HEK293 (cell line): ENCODE measurements at regions not wholly inside any gene's neighbourhood (a gene's known extent, or its start where the extent isn't known, plus 50 kb on each side); places are given as distances from the start of the nearest gene placed in this dataset.

ENCODE experiments used
- REST ChIP-seq: fragments of 450-650 bp; formaldehyde crosslinking; IDR thresholded peaks from 2 replicates; pipeline ENCODE4 v1.5.1; 2016; ENCODE audit warnings: missing biosample characterization, missing genetic modification characterization
- SCRT2 ChIP-seq: fragments of 450-650 bp; formaldehyde crosslinking; IDR thresholded peaks from 2 replicates; pipeline ENCODE4 v1.5.1; 2016; ENCODE audit warnings: missing biosample characterization, missing genetic modification characterization
- ZBTB20 ChIP-seq: fragments of 450-650 bp; formaldehyde crosslinking; IDR thresholded peaks from 2 replicates; pipeline ENCODE4 v1.5.1; 2016; ENCODE audit warnings: missing biosample characterization, missing genetic modification characterization
- ZBTB49 ChIP-seq: fragments of 450-650 bp; formaldehyde crosslinking; IDR thresholded peaks from 2 replicates; pipeline ENCODE4 v1.5.1; 2016; ENCODE audit warnings: missing biosample characterization, missing genetic modification characterization, low read depth
- ZNF274 ChIP-seq, 2 experiments: fragments of 200-500 bp in 1 of 2; fragments of 450-650 bp in 1 of 2; sonication (Bioruptor generic) in 1 of 2; formaldehyde crosslinking in 1 of 2; IDR thresholded peaks; 2 replicates each; pipeline versions ENCODE4 v1.5.1 to v1.6.1; 2014 to 2016; ENCODE audit warnings: borderline replicate concordance in 1 of 2, inconsistent platforms in 1 of 2, low read length in 1 of 2, missing biosample characterization in 1 of 2, missing genetic modification characterization in 1 of 2
- ZNF335 ChIP-seq: fragments of 450-650 bp; formaldehyde crosslinking; conservative IDR thresholded peaks from 2 replicates; pipeline ENCODE4 v1.5.1; 2016; ENCODE audit warnings: missing biosample characterization, missing genetic modification characterization
- ZNF560 ChIP-seq: fragments of 450-650 bp; formaldehyde crosslinking; IDR thresholded peaks from 2 replicates; pipeline ENCODE4 v1.5.1; 2017; ENCODE audit warnings: missing biosample characterization, missing genetic modification characterization, borderline replicate concordance
- ZNF629 ChIP-seq: fragments of 450-650 bp; formaldehyde crosslinking; IDR thresholded peaks from 2 replicates; pipeline ENCODE4 v1.5.1; 2017; ENCODE audit warnings: missing biosample characterization, missing genetic modification characterization
- ZNF785 ChIP-seq: fragments of 450-650 bp; formaldehyde crosslinking; IDR thresholded peaks from 2 replicates; pipeline ENCODE4 v1.5.1; 2016; ENCODE audit warnings: missing biosample characterization, missing genetic modification characterization
- TF ChIP-seq, protein P1 (sequence below): fragments of 450-650 bp; formaldehyde crosslinking; IDR thresholded peaks from 2 replicates; pipeline ENCODE4 v1.5.1; 2016; ENCODE audit warnings: missing biosample characterization, missing genetic modification characterization
- TF ChIP-seq, protein P2 (sequence below): fragments of 450-650 bp; formaldehyde crosslinking; IDR thresholded peaks from 2 replicates; pipeline ENCODE4 v1.5.1; 2016; ENCODE audit warnings: missing biosample characterization, missing genetic modification characterization
- TF ChIP-seq, protein P3 (sequence below): fragments of 450-650 bp; formaldehyde crosslinking; IDR thresholded peaks from 2 replicates; pipeline ENCODE4 v1.5.1; 2016; ENCODE audit warnings: missing biosample characterization, missing genetic modification characterization
- TF ChIP-seq, protein P4 (sequence below): fragments of 450-650 bp; formaldehyde crosslinking; IDR thresholded peaks from 2 replicates; pipeline ENCODE4 v1.5.1; 2016; ENCODE audit warnings: missing biosample characterization, missing genetic modification characterization, borderline replicate concordance
- TF ChIP-seq, protein P5 (sequence below): fragments of 450-650 bp; formaldehyde crosslinking; optimal IDR thresholded peaks from 2 replicates; pipeline ENCODE3; 2016; ENCODE audit warnings: missing biosample characterization, mild to moderate bottlenecking, missing genetic modification characterization

GRCh38 chr2:172220121-172220520, 117.4 kb upstream of the DLX2 start:
- TF ChIP-seq, protein P1, sequence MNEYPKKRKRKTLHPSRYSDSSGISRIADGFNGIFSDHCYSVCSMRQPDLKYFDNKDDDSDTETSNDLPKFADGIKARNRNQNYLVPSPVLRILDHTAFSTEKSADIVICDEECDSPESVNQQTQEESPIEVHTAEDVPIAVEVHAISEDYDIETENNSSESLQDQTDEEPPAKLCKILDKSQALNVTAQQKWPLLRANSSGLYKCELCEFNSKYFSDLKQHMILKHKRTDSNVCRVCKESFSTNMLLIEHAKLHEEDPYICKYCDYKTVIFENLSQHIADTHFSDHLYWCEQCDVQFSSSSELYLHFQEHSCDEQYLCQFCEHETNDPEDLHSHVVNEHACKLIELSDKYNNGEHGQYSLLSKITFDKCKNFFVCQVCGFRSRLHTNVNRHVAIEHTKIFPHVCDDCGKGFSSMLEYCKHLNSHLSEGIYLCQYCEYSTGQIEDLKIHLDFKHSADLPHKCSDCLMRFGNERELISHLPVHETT (tag by site-specific recombination) = no peak
- TF ChIP-seq REST = no peak
- TF ChIP-seq ZNF335 (tag by site-specific recombination) = no peak
- TF ChIP-seq, protein P2, sequence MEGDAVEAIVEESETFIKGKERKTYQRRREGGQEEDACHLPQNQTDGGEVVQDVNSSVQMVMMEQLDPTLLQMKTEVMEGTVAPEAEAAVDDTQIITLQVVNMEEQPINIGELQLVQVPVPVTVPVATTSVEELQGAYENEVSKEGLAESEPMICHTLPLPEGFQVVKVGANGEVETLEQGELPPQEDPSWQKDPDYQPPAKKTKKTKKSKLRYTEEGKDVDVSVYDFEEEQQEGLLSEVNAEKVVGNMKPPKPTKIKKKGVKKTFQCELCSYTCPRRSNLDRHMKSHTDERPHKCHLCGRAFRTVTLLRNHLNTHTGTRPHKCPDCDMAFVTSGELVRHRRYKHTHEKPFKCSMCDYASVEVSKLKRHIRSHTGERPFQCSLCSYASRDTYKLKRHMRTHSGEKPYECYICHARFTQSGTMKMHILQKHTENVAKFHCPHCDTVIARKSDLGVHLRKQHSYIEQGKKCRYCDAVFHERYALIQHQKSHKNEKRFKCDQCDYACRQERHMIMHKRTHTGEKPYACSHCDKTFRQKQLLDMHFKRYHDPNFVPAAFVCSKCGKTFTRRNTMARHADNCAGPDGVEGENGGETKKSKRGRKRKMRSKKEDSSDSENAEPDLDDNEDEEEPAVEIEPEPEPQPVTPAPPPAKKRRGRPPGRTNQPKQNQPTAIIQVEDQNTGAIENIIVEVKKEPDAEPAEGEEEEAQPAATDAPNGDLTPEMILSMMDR = no peak
- TF ChIP-seq, protein P3, sequence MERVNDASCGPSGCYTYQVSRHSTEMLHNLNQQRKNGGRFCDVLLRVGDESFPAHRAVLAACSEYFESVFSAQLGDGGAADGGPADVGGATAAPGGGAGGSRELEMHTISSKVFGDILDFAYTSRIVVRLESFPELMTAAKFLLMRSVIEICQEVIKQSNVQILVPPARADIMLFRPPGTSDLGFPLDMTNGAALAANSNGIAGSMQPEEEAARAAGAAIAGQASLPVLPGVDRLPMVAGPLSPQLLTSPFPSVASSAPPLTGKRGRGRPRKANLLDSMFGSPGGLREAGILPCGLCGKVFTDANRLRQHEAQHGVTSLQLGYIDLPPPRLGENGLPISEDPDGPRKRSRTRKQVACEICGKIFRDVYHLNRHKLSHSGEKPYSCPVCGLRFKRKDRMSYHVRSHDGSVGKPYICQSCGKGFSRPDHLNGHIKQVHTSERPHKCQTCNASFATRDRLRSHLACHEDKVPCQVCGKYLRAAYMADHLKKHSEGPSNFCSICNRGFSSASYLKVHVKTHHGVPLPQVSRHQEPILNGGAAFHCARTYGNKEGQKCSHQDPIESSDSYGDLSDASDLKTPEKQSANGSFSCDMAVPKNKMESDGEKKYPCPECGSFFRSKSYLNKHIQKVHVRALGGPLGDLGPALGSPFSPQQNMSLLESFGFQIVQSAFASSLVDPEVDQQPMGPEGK (tag by site-specific recombination) = no peak
- TF ChIP-seq, protein P4, sequence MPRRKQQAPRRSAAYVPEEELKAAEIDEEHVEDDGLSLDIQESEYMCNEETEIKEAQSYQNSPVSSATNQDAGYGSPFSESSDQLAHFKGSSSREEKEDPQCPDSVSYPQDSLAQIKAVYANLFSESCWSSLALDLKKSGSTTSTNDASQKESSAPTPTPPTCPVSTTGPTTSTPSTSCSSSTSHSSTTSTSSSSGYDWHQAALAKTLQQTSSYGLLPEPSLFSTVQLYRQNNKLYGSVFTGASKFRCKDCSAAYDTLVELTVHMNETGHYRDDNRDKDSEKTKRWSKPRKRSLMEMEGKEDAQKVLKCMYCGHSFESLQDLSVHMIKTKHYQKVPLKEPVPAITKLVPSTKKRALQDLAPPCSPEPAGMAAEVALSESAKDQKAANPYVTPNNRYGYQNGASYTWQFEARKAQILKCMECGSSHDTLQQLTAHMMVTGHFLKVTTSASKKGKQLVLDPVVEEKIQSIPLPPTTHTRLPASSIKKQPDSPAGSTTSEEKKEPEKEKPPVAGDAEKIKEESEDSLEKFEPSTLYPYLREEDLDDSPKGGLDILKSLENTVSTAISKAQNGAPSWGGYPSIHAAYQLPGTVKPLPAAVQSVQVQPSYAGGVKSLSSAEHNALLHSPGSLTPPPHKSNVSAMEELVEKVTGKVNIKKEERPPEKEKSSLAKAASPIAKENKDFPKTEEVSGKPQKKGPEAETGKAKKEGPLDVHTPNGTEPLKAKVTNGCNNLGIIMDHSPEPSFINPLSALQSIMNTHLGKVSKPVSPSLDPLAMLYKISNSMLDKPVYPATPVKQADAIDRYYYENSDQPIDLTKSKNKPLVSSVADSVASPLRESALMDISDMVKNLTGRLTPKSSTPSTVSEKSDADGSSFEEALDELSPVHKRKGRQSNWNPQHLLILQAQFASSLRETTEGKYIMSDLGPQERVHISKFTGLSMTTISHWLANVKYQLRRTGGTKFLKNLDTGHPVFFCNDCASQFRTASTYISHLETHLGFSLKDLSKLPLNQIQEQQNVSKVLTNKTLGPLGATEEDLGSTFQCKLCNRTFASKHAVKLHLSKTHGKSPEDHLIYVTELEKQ (tag by site-specific recombination) = no peak
- no peak for TF ChIP-seq ZNF560
- TF ChIP-seq SCRT2 (tag by site-specific recombination) = no peak
- no peak for TF ChIP-seq ZBTB20 (tag by site-specific recombination)
- no peak for TF ChIP-seq ZNF274 (IDR thresholded peaks at IDR 0.05; ENCODE audit: low read length)
- no peak for TF ChIP-seq ZNF274 (tag by site-specific recombination; IDR thresholded peaks at IDR 0.05; ENCODE audit: borderline replicate concordance)
- TF ChIP-seq ZNF629 (tag by site-specific recombination) = no peak
- no peak for TF ChIP-seq ZNF785
- TF ChIP-seq, protein P5, sequence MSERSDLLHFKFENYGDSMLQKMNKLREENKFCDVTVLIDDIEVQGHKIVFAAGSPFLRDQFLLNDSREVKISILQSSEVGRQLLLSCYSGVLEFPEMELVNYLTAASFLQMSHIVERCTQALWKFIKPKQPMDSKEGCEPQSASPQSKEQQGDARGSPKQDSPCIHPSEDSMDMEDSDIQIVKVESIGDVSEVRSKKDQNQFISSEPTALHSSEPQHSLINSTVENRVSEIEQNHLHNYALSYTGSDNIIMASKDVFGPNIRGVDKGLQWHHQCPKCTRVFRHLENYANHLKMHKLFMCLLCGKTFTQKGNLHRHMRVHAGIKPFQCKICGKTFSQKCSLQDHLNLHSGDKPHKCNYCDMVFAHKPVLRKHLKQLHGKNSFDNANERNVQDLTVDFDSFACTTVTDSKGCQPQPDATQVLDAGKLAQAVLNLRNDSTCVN (tag by site-specific recombination) = no peak
- no peak for TF ChIP-seq ZBTB49 (tag by site-specific recombination)
